NOMO-1 treated with DMSO at 0.1 percent for 48 hours (cell line): ENCODE measurements at regions not wholly inside any gene's neighbourhood (a gene's known extent, or its start where the extent isn't known, plus 50 kb on each side); places are given as distances from the start of the nearest gene placed in this dataset.

Experiments
- DNase-seq: peaks from one replicate; lab custom pipeline; 2025; ENCODE audit not compliant: unreplicated experiment; lab: John Stamatoyannopoulos, UW

DNA sequence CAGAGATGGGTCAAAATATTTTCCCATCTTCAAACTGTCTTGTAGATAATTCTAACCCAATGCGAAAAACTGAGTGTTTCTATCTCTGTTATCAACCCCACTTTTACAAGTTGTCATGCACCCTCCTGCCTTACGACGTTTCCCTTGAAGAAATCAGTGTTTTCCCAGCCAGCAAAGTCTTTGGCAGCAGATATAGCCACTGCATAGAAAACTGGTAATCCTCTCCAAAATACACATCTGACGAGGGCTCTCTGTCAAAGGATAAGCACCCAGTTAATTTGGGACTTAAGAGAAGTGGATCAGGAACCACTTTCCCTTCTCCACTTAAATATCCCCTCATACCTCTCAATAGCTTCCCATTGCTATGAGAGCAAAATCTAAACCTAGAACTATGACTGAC is 351.9 kb upstream of the MIR17HG start:
- DNase-seq, result no peak

DNA sequence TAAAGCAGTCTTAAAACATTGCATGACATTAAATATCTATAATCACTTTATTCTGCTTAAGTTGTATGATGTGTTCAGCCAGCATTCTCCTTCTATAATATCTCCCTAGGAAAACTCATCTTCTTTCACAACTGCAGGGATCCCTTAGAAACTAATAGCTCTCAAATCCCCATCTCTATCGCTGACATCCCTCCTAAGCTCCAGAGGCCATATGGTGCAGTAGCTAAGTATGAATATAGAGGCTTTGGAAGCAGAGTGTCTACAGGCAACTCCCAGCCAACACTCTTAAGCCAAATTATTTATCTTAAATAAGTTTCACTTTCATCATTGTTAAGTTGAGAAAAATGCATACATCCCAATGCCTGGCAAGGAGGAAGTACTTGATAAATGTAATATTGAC is 349.5 kb upstream of the MIR17HG start:
- DNase-seq, result no peak

DNA sequence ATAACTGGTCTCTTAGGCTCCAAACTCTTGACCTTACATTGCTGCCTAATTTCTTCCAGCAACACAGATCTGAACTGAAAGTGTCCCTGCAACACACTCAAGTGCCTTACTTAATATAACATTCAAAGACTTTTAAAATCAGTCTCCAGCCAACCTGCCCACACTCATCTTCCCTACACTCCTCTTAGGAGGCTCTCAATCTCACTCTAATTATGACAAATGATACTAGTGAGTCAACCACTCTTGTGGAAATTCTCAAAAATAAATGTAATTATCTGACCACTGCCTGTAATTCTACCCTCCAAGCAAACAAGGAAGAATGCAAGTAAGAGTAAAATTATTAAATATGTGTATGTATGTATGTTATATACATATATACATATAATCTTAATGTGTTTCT is 348.1 kb upstream of the MIR17HG start:
- no peak for DNase-seq

DNA sequence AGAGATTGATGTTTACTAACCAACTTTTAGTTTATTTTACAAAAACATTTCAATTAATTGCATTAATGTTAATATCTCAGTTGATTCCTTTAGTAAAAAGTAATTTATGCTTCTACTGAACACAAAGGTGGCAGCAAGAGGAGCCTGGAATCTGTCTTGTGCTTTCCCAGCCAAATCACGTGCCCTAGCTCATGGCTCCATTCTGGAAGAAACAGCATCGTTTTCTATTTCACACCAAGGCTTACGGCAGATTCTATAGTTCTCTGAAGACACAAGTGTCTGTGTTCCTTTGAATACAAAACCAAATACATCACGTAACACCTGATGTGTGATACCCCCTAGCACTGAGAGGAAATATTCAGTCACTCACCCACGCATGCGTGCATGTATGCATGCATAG is 346.1 kb upstream of the MIR17HG start:
- DNase-seq, result no peak

DNA sequence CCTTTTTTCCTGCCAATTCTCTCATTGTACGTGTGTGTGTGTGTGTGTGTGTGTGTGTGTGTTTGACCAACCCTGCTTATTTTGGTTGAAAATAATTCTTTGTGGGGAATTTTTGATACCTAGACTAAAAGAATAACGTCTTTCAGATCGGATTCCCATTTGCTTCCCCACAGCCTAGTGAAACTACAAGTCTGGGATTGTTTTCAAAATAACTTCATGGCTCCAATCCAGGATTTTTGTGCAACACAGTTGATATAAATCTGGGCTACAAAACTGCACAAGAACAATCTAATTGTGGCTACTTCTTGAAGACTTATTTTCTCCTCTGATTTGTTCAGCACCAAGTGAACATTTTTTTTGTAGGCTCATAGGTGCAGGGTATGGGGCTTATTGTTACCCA is 332.8 kb upstream of the MIR17HG start:
- DNase-seq, result no peak

DNA sequence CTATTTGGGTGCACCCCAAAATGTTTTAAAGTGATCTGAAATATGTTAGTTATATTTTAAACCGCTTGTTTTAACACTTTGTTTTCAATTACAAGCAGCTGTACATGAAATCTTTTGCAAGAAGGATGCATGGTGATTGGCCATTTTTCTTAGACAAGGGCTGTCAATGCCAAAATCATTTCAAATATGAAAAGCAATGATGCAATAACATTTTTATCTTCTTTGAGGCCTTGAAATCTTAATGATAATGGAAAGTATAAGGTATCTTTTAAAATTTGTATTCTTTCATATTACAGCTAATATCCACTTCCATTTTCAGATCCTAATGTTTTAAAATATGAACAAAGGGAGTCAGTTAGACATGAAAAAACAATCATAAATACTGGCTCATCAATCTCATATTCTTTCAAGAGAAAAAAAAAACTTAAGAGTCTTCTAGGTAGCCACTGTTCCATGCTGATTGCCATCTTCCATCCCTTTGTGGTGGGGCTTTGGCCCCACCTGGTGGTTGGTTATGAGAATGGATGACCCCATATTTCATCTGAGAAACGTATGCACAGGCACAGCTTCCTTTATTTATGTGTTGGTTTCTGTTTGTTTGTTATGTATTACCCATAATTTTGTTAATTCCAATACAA is 330.3 kb upstream of the MIR17HG start:
- peak; percentile 85 for DNase-seq

DNA sequence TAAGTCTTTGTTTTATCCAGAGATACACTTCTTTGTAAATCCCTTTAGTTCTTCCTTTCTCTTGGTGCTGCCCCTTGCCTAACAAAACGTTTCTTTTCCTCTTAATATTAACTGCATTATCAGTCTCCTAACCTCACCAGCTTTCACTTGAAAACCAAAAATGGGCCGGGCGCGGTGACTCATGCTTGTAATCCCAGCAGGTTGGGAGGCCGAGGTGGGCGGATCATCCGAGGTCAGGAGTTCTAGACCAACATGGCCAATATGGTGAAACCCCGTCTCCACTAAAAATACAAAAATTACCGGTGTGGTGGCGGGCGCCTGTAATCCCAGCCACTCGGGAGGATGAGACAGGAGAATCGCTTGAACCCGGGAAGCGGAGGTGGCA is 329.8 kb upstream of the MIR17HG start:
- DNase-seq, result peak; percentile 83

DNA sequence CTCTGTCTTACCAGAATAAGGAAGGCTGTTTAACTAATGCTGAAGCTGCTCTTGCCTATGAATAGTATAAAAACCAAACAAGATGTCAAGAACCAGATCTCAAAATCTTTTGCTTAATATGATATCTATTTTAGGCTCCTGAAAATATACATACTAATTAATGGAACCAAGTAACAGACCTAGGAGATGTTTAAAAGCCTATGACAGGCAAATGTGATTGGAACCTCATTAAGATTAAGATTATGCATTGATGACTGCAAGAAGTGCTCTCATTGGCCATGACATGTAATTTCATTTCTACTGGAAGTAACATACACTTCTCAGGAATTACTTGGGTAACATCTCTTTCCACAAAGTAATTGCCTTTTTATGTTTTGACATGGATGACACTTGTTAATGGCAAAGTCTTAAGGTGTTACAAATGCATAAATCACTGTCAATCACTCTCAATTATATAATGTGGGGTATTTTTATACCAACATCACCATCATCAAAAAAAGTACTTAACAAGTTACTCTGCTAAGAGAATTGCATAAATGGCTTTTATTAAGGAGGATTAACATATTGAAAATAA is 326.9 kb upstream of the MIR17HG start:
- no peak for DNase-seq

DNA sequence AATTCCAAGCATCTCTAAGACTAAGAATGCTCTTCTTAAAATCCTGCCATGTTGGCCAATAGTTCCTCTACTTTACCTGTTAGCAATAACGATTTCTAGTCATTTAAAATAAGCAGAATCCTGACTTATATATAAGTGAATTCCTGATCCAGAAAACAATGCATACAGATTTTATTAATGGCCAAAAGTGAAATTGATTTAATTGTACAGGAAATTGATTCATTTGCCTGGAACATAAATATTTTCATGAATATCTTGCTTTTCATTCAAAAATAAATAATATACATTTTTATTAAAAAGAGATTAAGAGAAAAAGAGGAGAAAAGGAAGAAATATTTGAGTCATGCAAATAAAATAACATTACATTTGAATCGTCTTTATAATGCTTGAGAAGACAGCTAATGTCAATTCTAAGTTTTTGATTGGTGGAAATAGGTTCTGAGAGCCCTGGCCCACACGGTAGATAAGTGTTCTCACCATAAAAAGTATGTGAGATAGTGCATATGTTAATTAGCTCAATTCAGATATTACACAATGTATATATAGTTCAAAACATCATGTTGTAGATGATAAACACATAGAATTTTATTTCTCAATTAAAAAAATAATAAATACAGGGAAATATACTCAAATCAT is 323.2 kb upstream of the MIR17HG start:
- no peak for DNase-seq

DNA sequence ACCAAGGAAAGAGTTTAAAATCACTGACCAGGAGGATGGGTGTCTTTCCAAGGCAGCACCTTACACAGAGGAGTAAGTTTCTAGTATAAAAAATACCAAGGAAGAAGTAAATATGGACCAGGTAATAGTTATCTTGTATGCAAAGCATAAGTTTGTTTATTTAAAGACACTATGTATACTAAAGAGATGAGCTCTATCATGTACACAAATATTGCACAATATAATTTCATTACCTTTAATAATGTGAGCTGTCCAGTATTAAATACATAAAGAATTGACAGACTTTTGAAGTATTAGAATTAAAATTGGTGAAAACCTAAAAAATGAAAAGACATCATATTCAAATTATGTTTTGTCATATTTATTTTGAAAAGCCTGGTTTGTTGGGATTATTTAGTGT is 322.0 kb upstream of the MIR17HG start:
- no peak for DNase-seq

DNA sequence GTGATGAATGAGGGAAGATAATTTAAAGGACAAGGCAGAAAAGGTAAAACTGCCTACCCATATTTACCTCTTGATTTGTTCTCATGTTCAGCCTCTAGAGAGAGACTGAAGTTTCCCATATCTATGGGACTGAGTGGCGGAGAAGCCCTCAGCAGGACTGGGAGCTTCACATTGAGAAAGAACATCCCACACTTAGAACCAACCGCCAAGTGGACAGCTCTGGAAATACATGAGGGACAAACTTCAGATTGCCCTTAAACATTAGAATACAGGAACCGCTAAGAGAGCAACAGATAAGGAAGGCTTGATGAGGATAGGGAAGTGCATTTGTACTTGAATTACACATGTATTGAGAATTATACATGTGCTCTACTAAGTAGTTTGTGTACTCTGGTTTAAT is 316.0 kb upstream of the MIR17HG start:
- DNase-seq, result no peak

DNA sequence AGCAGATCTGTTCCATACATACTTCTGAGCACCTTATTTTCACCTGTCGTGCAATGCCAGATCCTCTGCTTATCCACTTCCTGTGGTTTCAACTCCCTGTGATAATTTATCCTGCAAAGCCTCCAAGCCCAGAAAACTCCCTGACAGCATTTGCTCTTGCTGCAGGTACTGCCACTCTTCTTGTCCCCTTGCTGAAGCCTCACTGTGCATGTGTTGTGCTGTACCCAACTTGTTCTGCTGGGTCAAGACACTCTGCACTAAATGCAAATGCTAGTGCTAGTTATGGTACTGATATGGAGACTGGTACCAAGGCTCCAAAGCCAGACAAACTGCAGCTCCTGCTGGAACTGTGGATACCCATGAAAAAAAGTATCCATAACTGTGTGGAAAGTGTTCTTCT is 315.4 kb upstream of the MIR17HG start:
- DNase-seq, result no peak

DNA sequence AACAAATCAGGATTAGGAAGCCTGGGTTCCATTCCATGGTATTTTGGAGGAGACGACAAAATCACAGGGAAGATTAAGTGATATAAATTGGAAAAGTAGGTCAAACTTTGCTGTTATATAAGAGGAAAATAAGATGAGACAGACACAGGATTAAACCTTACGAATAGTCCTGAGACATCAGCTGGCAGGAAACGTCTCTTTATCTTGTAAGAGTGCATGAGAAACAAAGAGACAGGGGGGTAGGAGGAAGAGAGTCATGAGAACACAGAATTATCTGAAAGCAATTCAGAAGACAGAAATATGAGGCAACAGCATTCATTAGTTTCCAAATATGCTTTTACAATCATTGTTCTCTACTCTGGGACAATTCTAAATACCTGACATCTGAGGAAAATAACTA is 310.6 kb upstream of the MIR17HG start:
- DNase-seq, result no peak

DNA sequence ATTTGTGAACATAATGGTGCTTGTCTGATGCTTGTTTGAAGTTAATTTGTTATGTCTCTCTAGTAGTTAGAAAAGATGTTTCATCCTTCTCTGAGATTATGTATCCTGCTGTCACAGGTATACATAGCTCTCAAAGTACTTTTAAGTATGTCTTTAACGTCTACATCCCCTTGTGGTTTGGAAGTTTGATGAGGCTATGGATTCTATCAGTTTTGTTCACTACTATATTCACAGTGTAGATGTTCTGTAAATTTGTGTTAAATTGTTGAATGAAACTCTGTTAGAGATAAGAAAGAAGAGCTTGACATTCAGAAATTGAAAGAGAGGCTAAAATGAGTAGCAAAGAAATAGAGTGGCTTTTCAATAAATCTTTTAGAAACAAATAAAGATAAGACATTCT is 304.6 kb upstream of the MIR17HG start:
- no peak for DNase-seq

DNA sequence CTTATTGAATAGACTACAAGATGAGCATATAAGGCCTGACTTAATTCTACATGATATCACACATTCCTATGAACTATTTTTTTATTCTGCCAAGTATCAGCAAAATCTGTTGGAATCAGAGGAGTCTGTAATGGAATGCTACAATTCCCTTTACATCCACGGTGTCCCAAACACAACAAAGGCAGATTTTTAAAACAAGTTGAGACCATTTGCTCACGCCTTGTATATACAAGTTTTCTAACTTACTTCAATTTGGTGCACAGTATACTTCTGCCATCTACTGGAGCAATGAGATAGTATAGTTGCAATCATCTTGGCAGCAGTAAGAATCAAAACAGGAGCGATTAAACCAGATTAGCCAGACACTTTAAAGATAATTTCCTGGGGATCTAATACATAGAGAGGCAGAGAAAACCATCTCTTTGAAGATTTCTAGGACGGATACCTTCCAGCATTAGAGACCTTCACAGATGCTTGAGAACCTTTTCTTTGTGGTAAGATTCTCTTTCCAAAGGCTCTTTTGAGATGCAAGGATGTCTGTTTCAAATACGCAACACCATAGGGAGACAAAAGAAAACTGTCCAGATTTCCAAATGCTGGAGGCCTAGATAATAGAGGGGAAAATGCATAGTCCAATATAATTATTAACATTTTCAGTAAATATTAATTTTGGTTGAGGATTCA is 302.0 kb upstream of the MIR17HG start:
- DNase-seq, result no peak

DNA sequence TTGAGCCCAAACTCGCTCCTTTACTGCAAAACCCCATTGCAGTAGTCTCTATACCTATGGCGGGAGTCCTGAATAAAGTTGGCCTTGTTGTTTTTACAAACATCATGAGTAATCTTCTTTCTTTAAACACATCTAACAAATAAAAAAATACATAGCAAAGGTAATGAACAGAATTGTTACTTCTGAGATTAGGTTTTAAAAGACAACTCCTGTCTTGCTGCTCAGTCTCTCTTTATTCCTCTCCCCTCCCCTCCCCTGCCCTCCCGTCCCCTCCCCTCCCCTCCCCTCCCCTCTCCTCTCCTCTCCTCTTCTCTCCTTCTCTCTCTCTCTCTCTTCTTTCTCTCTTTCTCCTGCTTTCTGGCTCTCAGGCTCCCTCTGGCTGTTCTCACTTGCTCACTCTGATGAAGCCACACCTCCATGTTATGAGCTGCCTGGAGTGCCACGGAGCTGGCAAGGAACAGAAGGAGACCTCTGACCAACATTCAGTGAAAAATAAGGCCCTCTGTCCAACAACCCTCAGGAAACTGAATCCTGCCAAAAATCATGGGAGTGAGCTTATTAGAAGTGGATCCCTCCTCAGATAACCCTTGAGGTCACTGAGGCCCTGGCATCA is 300.7 kb upstream of the MIR17HG start:
- no peak for DNase-seq

DNA sequence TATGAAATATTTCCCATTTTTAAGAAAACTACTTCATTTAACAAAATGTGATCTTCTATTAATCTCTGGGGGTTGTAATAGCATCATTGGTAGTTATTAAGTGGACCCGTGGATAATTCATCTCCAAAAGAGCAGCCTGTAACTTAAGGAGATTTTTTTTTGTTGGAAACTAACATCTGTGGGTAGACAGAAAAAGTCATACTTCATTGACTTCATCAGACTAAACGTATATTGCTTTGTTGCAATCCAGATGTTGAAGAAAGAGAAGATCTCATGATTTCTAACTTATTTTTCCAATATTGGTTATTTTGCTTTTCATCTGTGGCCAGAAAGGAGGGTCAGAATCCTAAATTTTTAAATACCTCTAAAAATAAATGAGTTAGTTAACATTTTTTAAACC is 296.5 kb upstream of the MIR17HG start:
- DNase-seq, result no peak

DNA sequence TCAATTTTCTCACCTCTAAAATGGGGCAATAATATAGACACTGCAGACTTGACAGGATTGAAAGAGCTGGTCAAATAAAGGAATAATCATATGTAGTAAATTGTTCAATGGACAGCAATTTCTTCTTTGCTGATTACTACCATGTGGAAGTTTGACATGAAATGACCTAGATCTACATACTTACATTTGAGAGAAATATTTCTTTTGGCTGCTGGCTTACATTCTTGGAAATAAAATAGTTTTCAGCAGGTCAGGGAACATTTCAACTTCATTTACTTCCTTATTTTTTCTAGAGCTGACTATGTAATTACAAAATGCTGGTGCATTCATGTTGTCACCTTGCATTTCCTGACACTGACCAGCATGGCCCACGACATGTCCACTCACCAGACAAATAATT is 294.6 kb upstream of the MIR17HG start:
- peak; percentile 7 for DNase-seq

DNA sequence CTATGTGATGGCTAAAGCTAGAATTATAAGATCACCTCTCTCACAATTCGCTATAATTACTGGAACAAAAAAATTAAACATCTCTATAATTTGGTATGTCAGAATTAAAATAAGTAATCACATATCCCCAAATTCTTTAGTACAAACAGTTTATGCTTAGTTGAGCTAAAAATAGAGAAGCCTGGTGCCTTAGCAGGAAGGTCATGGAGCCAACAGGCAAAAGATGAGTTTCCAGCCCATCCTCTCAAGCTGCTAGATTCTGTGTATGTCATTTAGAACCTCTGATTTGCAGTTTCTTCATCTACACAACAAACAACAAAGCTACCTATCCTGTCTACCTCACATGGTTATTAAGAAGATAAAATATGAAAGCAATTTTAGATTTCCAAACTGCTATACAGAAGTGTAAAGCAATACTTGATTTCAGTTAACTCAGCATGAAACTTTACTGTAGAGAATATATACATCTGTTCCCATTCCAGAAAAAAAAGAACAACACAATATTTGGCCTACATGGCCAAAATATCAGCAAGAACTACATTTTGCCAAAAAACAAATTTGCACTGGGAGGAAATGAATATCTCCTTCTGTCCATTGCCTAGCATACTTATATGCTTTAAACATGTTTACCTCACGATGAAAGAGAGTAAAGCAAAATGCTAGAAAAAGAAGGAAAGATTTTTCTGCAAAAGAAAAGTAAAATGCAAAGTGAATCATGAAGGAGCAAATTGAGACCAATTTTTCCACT is 294.0 kb upstream of the MIR17HG start:
- DNase-seq, result no peak

DNA sequence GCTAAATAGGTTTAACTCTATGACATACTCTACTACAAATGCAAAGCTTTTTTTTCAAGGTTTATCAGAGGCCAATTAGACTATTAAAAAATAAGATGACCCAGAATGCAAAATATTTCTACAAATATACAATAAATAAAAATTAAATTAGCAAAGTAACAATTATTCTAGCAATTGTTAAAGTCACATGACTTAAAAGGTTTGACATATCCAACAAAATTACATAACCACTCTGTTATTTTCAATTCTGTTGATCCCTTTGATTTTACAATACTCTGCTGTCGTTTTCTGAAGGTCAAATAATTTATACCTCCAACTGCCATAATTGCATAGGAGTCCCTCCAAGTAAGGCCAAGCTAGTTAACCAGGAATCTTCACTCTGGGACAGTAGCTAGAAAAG is 292.6 kb upstream of the MIR17HG start:
- DNase-seq, result no peak

DNA sequence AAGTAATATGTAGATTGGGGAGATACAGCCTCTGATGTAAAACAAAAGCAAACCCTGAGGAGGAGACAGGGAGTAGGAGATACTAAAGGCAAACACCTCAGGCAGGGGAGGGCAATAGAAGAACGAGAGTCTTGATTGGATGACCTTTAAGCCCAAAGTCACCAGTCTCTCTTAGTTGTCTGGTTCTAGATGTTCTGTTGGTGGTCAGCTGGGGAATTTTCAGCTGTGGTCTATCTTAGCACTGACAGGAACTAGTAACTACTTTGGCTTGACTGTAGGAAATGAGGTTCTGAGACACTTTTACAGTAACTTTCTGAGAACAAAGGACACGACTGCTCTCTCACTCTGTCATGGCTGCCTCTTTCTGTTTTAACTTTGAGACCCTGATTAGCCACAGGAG is 290.7 kb upstream of the MIR17HG start:
- peak; percentile 15 for DNase-seq
